ENCODE measurements at regions not wholly inside any gene's neighbourhood (a gene's known extent, or its start where the extent isn't known, plus 50 kb on each side); places are given as distances from the start of the nearest gene placed in this dataset.
"Not testable (repeated sequence)": the region's sequence is repeated elsewhere in the genome, so short reads cannot be mapped to it uniquely, and the experiment has no call there.

DNA sequence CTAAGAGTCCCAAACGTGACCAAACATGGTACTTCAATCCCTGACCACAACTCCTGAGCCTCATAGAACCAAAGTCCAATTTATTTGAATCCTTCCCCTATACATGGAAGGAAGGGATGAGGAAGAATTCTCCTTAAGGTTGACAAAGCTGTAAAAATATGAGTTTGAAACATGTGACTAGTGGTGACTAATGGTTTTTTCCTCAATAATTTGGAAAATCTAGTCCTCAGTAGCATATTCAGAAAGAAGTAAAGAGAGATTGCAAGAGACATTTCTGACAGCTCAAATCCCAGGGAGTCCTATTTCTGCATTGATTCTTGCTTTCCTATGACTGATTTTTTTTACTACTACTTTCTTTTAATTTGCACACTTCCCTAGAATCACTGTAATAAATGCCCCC, 443.7 kb downstream of the FRK start:
- DNase-seq: no peak

DNA sequence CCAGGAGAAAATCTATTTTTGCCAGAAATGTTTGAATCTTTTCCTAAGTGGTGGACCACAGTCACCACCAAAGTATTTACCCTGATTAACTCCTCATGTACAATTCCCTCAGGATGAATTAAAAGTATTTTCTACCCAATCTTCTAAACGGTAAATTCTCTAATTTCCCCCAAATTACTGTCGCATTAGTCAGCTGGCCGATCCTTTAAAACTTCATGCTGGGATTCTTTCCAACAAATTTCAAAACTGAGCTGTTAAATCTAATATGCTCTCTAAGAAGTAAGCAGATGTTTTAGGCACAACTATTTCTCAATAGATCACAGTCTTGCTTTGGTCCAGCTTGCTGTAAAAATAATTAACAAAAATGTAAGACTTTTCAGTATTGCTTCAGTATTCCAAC, 447.2 kb downstream of the FRK start:
- DNase-seq: no peak

DNA sequence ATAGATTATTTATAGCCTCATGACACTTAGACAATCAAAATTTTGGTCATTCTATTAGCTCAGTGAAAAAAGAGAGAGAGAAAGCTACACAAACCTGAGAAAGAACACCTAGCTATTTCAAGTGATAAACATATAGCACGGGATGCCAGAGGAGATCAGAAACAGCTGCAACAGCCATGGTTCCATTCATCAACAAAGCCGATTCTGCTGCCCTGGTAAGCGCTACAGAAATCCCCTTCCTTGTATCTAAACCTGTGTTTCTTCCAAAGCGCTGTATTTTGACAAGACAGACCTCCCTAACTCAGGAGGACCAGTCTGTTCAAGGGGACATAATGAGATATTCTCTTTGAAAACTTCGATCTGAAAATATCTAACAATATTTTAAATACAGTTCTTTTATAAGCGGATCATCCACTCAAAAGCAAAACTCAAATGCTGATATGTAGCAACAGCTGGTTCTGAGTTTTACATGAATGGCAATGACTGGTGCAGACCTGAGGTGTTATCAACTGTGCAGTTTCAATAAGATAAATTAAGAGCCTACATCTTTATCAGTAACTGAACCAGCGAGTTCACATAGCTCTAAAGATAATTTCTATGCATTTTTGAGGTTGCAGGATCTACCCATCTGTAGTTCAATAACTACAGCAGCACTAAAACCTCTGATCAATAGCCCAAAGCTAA, 447.8 kb downstream of the FRK start:
- no peak for DNase-seq

DNA sequence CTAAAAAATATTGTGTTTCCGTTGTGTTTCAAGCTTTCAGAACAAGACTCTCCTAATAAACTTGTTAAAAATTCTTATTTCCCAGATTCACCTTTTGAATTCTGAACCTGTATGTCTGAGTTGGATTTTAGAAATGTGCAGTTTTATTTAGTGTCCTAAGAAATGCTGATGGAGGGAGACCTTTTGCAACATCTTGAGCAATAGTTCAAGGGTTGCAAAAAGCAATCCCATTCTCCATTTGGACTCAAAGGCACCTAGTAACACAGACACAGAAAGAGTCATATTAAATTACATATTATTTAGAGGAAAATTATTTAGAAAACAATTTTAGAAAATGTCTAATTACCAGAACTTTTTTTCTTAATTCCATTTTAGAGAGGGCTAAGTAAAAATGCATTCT, 448.5 kb downstream of the FRK start:
- no peak for DNase-seq

DNA sequence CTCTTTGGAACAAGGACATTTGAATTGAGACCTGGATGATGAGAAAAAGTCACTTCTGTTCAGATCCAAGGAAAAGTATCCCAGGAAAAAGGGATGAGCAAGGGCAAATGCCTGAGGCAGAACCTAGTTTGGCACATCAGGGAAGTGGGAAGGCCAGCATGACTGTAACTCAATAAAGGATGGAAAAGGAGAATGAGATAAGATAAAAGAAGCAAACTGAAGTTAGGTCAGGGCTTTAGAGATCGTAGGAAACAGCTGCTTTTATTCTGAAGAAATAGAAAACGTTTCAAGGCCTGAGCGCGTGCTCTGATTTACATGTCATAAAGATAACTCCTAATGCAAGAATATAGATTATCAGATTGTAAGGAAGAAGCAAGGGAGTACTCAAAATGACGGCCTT, 450.0 kb downstream of the FRK start:
- DNase-seq: no peak

DNA sequence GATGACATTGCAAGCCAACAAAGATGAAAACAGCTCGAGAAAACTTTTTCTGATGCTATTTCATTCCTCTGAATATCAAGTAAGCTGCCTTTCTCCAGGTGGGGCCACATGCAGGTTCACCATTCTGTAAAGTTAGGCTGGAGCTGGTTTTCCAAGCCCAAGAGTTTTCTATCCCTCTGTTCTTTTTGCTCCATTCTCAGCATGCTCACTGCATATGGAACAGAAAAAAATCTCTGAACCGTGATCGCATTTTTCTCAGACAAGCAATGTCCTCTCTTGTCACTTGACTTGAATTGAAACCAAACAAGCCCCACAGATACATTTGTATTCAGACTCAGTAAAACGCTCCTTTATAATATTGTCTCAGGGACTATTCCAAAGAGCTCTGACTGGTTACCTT, 451.6 kb downstream of the FRK start:
- DNase-seq: no peak

DNA sequence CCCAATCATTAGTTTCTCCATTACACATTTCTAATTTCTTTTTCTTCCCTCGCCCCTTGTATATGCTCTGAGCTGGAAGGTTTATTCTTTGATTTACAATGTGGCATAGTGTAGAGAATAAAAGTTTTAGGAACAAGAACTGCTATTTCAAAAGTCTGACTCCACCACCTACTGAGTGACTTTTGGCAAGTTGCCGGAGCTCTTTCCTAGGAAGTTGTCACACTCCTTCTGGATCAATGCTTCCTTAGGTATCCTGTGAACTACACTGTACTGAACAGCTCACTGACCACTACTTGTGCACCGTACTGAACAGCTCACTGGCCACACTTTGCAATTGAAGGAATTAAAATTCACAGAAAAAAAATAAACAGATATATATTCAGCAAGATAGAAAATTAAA, 458.2 kb downstream of the FRK start:
- no peak for DNase-seq

DNA sequence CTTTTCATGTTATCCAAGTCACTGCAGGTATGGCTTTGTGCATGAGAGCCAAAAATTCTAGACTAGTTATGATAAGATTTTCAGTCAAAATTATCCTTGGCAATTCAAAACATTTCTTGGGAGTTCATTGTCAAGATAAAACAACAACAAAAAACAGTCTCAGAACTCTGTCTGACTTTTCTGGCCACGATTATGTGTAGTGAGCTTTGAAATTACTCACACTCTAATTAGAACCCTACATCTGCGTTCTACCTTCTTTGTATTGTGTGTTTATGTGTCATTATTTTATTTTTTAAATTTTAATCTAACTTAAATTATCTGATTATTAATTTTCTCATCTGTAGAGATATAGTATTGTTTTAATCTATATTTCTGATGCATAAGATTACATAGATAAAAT, 459.2 kb downstream of the FRK start:
- DNase-seq: no peak

DNA sequence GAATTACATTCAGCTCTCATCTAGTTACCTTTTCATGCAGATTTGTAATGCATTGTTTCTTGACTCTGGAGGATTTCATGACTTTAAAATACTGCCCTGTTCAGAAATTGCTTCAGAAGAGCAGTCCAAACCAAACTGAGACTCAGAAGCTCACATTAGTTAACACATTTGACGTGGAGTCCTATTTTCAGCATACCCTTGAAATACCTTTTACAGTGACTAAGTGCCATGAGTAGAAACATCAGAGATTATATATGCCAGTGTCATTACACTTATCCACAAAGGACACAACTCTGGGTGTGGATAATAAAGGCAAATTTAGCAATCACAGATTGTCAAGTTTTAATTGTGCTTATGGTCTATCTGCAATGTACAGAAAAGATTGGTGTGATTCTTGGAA, 459.6 kb downstream of the FRK start:
- DNase-seq: no peak

DNA sequence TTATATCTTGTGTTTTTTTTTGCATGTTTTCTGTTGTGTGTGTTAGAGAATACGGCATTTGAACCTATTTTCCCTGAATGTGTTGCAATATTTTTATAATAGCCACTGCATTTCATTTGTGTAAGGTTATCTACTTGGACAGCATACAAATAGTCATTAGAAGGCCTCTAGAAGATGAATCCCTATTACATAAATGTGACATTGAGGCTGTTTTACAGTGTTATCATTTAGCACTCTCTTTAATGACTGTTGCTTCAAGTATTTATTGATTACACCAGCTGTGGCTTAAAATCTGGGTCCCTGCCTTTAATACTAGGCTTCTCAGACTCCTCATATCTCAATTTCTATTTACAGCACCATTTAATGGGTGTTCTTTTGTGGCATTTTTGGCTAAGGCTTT, 465.8 kb downstream of the FRK start:
- no peak for DNase-seq

DNA sequence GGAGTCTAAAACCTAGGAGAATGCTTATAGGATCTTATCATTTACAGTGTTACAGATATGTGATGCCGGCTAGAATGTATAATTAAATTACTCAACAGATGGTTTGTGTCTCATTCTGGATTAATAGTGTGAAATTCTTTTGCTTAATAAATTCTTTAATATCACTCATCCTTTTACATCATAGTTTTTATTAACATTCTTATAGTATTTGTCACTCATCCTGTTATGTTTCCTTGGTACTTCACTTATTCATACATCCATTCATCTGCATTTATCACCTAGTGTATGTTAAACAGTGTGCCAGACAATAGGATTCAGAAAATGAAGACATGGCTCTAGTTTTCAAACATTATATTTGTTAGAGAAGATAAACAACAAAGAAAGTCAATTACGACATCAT, 468.7 kb downstream of the FRK start:
- no peak for DNase-seq

DNA sequence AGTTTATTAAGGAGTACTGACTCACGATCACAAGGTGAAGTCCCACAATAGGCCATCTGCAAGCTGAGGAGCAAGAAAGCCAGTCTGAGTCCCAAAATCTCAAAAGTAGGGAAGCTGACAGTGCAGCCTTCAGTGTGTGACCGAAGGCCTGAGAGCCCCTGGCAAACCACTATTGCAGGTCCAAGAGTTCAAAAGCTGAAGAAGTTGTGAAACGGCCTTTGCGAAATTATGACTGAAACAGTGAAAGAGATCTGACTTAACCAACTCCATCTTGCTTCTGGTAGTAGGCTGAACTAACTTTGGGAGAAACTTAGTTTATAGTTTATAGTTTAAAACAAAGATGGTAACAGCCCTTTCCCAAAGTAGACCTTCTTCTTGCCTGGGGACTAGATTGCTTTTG, 471.6 kb downstream of the FRK start:
- not testable (repeated sequence) for DNase-seq

DNA sequence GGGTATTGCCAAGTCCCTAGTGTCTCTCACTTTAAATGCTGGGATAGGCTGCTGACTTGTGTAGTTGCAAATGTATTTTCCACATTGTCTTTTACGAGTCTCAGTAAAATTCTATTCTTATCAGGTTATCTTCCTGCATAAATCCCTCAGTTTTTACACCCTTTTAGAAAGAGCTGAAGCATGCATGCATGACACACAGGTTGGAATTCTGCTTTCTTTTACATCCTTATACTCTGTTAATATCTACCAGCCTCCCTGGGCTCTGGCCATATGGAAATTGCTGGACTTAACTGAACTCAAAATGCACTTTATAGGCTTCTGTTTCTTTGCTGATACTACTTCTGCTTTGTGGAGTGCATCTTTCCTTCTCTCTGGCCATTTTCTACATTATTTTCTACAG, 477.4 kb downstream of the FRK start:
- DNase-seq: no peak

DNA sequence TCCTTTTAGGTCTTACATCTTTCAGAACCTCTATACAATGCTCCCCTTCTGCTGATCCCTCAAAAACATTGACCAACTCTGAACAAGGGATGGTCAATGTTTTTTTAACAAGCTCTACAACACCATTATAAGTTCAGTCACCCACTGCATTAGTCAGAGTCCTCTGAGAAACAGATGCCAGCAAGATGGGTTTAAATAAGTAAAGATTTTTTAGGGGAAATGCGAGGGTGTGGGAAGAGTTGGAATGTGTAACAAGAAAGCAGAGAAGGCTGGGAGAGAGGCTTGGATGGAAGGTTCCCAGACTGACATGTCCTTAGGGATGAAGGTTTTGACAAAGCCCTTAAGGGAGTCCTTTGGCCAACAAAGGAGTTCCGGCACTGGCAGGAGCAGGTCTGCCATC, 478.3 kb downstream of the FRK start:
- no peak for DNase-seq

DNA sequence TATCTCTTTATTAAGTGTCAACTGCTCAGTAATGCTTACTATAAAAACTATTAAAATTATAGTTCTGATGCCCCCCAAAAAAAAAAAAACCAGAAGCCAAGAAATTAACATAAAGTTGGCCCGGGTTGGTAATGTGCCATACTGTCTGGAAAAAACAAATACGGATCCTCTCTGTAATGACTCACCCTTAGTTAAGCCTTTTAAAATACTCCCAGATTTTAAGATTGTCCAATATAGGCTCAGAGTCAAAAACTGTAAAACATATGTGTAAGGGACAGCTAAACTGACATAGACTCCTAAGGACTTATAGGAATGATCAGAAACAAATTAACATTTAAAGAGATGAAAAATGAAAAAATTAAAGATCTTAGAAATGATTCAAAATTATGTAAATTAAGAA, 481.1 kb downstream of the FRK start:
- DNase-seq: not testable (repeated sequence)

DNA sequence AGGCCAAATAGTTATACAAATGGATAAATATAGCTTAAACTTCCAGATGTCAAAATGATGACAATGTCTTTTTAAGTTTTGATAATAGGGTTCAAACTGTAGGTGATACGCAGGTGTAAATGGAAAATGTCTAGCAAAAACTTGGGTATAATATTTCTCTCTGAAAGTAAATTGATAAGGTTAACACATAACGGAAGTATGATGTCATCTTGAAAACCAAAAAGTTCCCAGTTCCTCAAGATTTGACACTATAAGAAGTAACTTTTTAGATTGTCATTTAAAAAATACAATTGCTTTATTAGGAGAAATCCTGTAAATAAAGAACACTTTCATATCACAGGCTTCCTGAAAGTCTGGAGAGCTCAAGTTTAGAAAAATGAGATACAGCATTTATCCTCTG, 483.4 kb downstream of the FRK start:
- DNase-seq: no peak

DNA sequence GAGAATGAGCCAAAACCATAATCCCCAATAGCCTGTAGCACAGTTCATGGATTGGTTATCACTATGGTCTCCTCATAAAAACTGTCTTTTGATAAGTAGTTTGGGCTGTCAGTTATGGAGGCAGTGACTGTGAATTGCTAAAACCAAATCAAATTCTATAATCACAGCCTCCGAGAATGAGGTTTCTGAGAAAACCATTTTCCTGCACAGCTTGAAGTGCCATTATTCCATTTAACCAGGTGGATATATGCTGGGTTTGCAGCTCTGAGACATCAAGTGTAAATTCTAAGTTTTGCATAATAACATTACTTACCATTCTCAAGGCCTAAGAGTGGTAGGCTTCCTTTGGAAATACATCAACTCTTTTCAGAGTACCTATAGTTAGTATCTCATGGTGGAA, 485.4 kb downstream of the FRK start:
- no peak for DNase-seq

DNA sequence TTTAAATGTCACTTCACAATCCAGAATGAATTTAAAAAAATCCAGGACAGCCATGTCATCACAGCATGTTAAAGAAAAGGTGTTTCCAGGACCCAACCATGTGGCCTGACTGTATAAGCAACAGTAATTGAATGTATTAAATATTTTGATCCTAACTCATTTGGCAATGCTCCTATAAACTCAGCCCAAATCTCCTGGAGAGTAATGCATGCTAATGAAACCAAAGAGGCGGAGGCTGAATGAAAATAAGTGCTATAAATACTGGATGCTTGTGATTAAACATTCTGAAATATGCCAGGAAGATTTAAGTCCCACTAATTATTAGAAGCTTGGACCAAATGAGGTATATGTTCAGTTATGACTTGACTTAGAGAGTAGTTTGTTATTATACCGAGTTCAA, 486.8 kb downstream of the FRK start:
- no peak for DNase-seq

DNA sequence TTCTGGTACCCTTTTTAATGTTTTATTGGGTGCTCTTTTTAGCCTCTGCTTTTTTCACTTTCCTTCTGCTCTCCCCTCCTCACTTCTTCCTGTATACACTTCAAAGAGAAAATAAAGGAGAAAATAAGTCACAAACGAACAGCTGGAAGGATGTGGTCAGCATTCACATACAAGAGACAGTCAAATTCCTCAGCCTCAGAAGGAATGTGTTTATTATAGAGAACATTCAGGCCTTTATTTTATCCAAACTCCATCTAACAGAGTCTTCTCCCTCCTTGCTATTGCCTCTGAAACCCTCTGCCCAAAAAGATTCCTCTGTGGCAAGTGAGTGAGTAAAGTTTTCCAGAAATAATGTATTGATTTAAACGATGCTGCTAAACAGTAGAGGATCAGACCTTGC, 490.4 kb downstream of the FRK start:
- DNase-seq: no peak

DNA sequence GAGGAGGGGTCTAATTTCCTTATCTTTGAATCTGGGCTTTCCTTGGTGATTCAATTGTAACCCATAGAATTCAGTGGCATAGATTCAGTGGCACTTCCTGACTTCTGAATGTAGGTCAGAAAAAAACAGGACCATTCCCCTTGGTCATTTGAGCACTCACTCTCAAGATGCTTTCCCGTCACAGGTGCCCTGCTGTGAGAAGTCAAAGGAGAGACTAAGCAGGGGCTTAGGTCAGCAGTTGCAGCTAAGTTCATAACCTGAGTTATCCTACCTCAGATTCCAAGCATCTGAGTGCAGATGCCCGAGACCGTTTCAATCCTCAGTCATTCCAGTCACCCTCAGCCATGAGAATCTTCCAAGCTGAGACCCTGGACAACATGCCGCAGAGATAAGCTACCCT, 506.6 kb downstream of the FRK start:
- no peak for DNase-seq

DNA sequence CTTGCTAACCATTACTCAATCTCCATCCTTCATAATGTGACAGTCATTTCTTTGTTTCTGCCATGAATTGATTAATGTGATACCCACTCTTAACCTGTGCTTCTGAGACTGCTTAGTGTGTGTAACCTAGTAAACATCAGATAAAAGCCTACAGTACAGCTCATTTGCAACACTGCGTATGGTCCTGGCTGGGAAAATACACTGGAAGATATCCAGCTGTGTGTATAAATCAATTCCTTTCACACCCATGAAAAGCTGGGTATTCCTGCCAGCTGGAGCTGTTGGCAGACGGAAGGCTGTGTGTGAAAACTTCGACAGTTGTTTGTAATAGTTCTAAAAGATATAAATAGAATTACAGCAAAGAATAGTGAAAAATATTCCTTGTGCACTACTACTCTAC, 509.2 kb downstream of the FRK start:
- no peak for DNase-seq

DNA sequence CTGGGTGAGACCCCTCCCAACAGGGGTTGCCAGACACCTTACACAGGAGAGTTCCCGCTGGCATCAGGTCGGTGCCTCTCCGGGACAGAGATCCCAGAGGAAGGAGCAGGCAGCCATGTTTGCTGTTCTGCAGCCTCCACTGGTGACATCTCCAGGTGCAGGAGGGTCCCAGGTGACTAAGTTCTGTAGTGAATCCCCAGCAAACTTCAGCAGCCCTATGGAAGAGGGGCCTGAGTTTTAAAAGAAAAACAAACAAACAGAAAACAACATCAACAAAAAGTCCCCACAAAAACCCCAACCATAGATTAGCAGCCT, 515.1 kb downstream of the FRK start:
- DNase-seq: no peak

DNA sequence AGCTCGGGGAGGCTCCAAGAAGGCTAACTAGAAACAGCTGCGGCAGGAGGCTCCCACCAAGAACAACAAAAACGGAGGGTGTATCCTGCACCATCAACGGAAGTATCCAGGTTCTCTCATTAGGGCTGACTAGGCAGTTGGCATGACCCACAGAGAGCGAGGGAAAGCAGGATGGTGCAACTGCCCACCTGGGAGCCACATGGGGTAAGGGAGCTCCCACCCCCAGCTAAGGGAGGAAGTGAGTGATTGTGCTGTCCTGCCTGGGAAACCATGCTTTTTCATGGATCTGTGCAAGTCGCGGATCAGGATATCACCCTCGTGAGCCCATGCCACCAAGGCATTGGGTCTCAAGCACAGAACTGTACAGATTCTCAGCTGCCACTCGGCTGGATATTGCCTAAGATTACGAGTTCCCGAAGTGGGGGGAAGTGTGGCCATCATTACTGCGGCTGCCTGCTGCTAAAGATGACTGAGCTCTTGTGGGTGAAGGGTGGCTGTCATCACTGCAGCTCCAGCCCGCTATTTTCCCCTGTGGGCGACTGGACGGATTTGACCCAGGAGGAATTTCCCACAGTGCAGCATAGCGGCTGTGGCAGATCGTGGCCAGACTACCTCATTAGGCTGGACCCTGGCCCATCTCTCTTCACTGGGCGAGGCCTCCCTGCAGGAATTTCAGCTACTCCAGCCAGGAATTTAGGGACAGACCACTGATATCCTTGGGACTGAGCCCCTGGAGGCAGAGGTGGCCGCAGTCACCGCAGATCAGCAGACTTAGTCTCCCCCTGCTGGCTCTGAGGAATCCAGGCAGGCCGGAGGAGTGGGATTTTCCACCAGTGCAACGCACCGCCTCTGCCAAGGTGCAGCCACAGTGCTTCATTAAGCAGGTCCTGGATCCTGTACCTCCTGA, 515.7 kb downstream of the FRK start:
- peak in 1 of 2 experiments; percentile 42 for DNase-seq

DNA sequence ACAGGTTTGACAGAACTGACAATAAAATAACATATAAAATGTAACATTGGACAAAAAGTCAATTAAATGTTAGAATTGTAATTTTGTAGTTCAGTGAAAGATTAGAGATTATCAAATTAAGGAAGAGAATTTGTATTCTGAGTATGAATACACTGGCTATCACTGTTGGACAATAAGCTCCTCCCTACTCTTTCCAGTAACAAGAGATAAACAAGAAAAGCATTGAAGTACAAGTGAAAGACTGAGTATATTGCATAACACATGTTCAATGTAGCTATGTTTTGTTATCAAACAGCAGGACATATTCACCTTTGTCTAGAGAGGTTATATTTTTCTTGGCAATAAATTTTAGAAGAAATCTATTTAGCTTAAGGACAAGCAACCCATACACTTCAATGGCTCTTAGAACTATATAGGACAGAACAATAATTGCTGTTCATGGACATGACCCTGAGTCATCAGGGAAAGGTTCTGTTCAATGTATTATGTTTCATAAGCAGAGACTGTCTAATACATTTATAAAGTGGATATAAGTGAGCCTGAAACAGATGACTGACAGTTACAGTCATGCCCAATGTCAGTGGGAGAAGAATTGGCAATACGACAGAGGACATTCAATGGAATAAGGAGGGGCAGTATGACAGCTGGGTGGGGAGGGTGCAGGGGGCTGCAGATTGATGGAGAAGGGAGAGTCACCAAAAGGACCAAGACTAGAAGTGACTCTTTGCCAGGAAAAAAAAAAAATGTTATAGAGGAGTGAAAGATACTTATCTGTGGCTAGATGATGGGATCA, 520.4 kb downstream of the FRK start:
- no peak for DNase-seq

Data from NCI-H526 (cell line).